ENCODE measurements at regions not wholly inside any gene's neighbourhood (a gene's known extent, or its start where the extent isn't known, plus 50 kb on each side); places are given as distances from the start of the nearest gene placed in this dataset.
"Not testable (repeated sequence)": the region's sequence is repeated elsewhere in the genome, so short reads cannot be mapped to it uniquely, and the experiment has no call there.

- TF ChIP-seq, protein P1, sequence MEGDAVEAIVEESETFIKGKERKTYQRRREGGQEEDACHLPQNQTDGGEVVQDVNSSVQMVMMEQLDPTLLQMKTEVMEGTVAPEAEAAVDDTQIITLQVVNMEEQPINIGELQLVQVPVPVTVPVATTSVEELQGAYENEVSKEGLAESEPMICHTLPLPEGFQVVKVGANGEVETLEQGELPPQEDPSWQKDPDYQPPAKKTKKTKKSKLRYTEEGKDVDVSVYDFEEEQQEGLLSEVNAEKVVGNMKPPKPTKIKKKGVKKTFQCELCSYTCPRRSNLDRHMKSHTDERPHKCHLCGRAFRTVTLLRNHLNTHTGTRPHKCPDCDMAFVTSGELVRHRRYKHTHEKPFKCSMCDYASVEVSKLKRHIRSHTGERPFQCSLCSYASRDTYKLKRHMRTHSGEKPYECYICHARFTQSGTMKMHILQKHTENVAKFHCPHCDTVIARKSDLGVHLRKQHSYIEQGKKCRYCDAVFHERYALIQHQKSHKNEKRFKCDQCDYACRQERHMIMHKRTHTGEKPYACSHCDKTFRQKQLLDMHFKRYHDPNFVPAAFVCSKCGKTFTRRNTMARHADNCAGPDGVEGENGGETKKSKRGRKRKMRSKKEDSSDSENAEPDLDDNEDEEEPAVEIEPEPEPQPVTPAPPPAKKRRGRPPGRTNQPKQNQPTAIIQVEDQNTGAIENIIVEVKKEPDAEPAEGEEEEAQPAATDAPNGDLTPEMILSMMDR (IDR thresholded peaks at IDR 0.05), result no peak
- TF ChIP-seq POLR2A (IDR thresholded peaks at IDR 0.05) (no peak), EP300 (IDR thresholded peaks at IDR 0.05) (no peak)
- H3K4me3 ChIP-seq, result no peak overlapping the region
- no peak overlapping the region for H3K27ac ChIP-seq
- no peaks in the 10 kb centered on the region for H3K27me3 ChIP-seq
- no peaks in the 10 kb centered on the region for H3K4me1 ChIP-seq
- WGBS, 2 donors, result 84 to 89% methylated on average over 7 of the region's 7 CpGs
- DNase-seq (ENCODE audit: low spot score in 2 of 2), result no peak
- peaks cover 0 to 6% (median 0%) of the 10 kb centered on the region in 4 donors for H3K9me3 ChIP-seq
- H3K36me3 ChIP-seq, result no peaks in the 10 kb centered on the region
Observed at GRCh38 chr16:16983582-16983981, 487.2 kb downstream of the XYLT1 start.

GRCh38 chr16:16984091-16984490 is 486.7 kb downstream of the XYLT1 start:
- 94 to 96% methylated on average over 21 of the region's 21 CpGs for WGBS, 2 donors
- not testable (repeated sequence) for H3K4me3 ChIP-seq; DNase-seq (ENCODE audit: low spot score in 2 of 2); H3K4me1 ChIP-seq; H3K27me3 ChIP-seq; H3K36me3 ChIP-seq; H3K27ac ChIP-seq; H3K9me3 ChIP-seq

DNA sequence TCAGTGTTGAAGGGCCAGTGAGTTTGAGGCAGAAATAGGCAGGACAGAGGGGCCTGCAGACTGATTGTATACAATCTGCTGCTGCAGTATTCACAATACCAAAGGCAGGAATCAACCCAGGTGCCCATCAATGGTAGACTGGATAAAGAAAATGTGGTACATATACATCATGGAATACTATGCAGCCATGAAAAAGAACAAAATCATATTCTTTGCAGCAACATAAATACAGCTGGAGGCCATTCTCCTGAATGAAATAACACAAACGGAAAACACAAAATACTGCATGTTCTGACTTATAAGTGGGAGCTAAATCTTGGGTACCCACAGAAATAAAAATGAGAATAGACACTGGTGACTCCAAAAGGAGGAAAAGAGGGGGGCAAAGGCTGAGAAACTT is 485.1 kb downstream of the XYLT1 start:
- no peak overlapping the region for H3K27ac ChIP-seq
- peaks cover 0 to 6% (median 0%) of the 10 kb centered on the region in 4 donors for H3K9me3 ChIP-seq
- H3K4me3 ChIP-seq, result no peak overlapping the region
- no peaks in the 10 kb centered on the region for H3K36me3 ChIP-seq
- TF ChIP-seq POLR2A (IDR thresholded peaks at IDR 0.05) (no peak), EP300 (IDR thresholded peaks at IDR 0.05) (no peak)
- TF ChIP-seq, protein P1 (IDR thresholded peaks at IDR 0.05), result no peak
- H3K4me1 ChIP-seq, result no peaks in the 10 kb centered on the region
- 71 to 93% methylated on average over 1 of the region's 1 CpG for WGBS, 2 donors
- no peak for DNase-seq (ENCODE audit: low spot score in 2 of 2)
- H3K27me3 ChIP-seq, result no peaks in the 10 kb centered on the region

DNA sequence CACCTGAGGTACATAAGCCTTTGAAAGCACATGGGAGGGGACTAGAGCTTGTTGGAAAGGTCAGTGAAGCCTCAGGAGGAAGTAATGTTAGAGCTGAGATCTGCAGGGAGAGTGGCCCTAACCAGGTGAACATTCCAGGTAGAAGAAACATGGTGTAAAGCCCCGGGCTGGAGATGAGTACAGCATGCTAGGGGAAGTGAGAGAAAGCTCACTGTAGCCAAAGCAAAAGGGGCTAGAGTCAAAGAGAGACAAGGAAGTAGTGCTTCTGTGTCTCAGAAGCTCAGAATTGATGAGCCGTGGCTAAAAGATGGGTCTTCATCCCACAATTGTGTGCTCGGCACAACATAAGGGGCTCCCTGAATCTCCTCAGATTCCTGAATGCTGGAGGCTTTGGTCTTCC is 481.8 kb downstream of the XYLT1 start:
- H3K36me3 ChIP-seq, result no peaks in the 10 kb centered on the region
- WGBS, 2 donors, result 73 to 78% methylated on average over 3 of the region's 3 CpGs
- no peaks in the 10 kb centered on the region for H3K27me3 ChIP-seq
- DNase-seq (ENCODE audit: low spot score in 2 of 2), result no peak
- no peak overlapping the region for H3K27ac ChIP-seq
- peaks cover 0 to 6% (median 0%) of the 10 kb centered on the region in 4 donors for H3K9me3 ChIP-seq
- no peak overlapping the region for H3K4me3 ChIP-seq
- peaks cover 0 to 3% (median 0%) of the 10 kb centered on the region in 4 donors for H3K4me1 ChIP-seq
- TF ChIP-seq, protein P1 (IDR thresholded peaks at IDR 0.05), result no peak
- TF ChIP-seq EP300 (IDR thresholded peaks at IDR 0.05), result no peak
- no peak for TF ChIP-seq POLR2A (IDR thresholded peaks at IDR 0.05)

GRCh38 chr16:16989368-16989767 is 481.4 kb downstream of the XYLT1 start:
- no peak for DNase-seq (ENCODE audit: low spot score in 2 of 2)
- Histone ChIP-seq H3K36me3 (no peaks in the 10 kb centered on the region), H3K4me1 (peaks cover 0 to 3% (median 0%) of the 10 kb centered on the region in 4 donors), H3K27ac (no peak overlapping the region), H3K9me3 (peaks cover 0 to 6% (median 0%) of the 10 kb centered on the region in 4 donors), H3K27me3 (no peaks in the 10 kb centered on the region), H3K4me3 (no peak overlapping the region)
- 73 to 82% methylated on average over 4 of the region's 4 CpGs for WGBS, 2 donors
- TF ChIP-seq, protein P1 (IDR thresholded peaks at IDR 0.05), result no peak
- TF ChIP-seq EP300 (IDR thresholded peaks at IDR 0.05) (no peak), POLR2A (IDR thresholded peaks at IDR 0.05) (no peak)

GRCh38 chr16:16991711-16992110 is 479.0 kb downstream of the XYLT1 start:
- Histone ChIP-seq H3K27me3 (no peaks in the 10 kb centered on the region), H3K9me3 (no peaks in the 10 kb centered on the region), H3K4me1 (peaks cover 0 to 3% (median 0%) of the 10 kb centered on the region in 4 donors), H3K4me3 (no peak overlapping the region), H3K36me3 (no peaks in the 10 kb centered on the region), H3K27ac (no peak overlapping the region)
- WGBS, 2 donors, result 88 to 96% methylated on average over 4 of the region's 4 CpGs
- DNase-seq (ENCODE audit: low spot score in 2 of 2), result no peak
- no peak for TF ChIP-seq POLR2A (IDR thresholded peaks at IDR 0.05)
- TF ChIP-seq, protein P1 (IDR thresholded peaks at IDR 0.05), result no peak
- TF ChIP-seq EP300 (IDR thresholded peaks at IDR 0.05), result no peak
